ENCODE measurements at regions not wholly inside any gene's neighbourhood (a gene's known extent, or its start where the extent isn't known, plus 50 kb on each side); places are given as distances from the start of the nearest gene placed in this dataset.

- no peak for DNase-seq
Observed at GRCh38 chr12:85690146-85690545, 146.1 kb downstream of the RASSF9 start.

- no peak for DNase-seq
Observed at GRCh38 chr12:85693093-85693665, 143.0 kb downstream of the RASSF9 start.

GRCh38 chr12:85695097-85695715, 141.0 kb downstream of the RASSF9 start:
- no peak for DNase-seq

GRCh38 chr12:85697003-85697402, 139.2 kb downstream of the RASSF9 start:
- no peak for DNase-seq

- DNase-seq, result no peak
Observed at GRCh38 chr12:85698937-85699336, 137.3 kb downstream of the RASSF9 start.

GRCh38 chr12:85708775-85709174, 127.4 kb downstream of the RASSF9 start:
- no peak for DNase-seq

- DNase-seq, result no peak
Observed at GRCh38 chr12:85711735-85712390, 124.3 kb downstream of the RASSF9 start.

- DNase-seq, result no peak
Observed at GRCh38 chr12:85713373-85713772, 122.8 kb downstream of the RASSF9 start.

- no peak for DNase-seq
Observed at GRCh38 chr12:85714425-85714824, 121.8 kb downstream of the RASSF9 start.

- DNase-seq, result no peak
Observed at GRCh38 chr12:85720308-85721033, 115.7 kb downstream of the RASSF9 start.

GRCh38 chr12:85725991-85726390, 110.2 kb downstream of the RASSF9 start:
- no peak for DNase-seq

- DNase-seq, result no peak
Observed at GRCh38 chr12:85733221-85733840, 102.9 kb downstream of the RASSF9 start.

- DNase-seq, result no peak
Observed at GRCh38 chr12:85733984-85734383, 102.2 kb downstream of the RASSF9 start.

GRCh38 chr12:85740186-85740585, 96.0 kb downstream of the RASSF9 start:
- no peak for DNase-seq

- DNase-seq, result no peak
Observed at GRCh38 chr12:85741046-85741445, 95.2 kb downstream of the RASSF9 start.

- no peak for DNase-seq
Observed at GRCh38 chr12:85747941-85748495, 88.2 kb downstream of the RASSF9 start.
